ENCODE measurements at regions not wholly inside any gene's neighbourhood (a gene's known extent, or its start where the extent isn't known, plus 50 kb on each side); places are given as distances from the start of the nearest gene placed in this dataset.

DNA sequence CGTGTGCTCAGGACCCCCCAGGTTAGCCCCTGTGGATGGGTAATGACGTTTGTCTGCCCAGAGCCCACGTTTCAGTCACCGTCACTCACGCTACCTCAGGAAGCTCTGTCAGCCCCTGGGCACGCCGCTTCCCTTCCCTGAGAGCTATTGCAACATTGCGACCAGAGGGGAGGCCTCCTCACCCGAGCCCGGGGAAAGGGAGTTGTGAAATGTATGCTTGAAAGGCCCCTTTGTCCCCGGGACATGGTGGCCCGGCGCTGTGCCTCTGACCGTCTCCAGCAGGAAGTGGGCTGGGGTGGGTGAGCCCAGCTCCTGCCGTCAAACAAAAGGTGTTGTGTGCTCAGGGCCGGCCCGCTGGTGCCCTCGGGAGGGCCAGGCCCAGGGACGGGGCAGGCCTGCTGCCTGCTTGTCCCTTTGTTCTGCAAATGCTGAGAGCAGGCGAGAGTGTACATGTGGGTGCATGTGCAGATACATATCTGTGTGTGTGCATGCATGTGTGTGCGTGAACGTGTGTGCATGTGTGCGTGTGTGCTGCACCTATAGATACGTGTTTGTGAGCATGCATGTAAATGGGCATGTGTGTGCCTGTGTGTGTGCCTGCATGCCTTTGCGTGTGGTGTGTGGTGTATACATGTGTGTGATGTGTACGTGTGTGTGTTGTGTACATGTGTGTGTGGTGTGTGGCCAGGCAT, 1125.0 kb downstream of the BRD1 start:
- no peak for DNase-seq (ENCODE audit: low read depth, low spot score)

DNA sequence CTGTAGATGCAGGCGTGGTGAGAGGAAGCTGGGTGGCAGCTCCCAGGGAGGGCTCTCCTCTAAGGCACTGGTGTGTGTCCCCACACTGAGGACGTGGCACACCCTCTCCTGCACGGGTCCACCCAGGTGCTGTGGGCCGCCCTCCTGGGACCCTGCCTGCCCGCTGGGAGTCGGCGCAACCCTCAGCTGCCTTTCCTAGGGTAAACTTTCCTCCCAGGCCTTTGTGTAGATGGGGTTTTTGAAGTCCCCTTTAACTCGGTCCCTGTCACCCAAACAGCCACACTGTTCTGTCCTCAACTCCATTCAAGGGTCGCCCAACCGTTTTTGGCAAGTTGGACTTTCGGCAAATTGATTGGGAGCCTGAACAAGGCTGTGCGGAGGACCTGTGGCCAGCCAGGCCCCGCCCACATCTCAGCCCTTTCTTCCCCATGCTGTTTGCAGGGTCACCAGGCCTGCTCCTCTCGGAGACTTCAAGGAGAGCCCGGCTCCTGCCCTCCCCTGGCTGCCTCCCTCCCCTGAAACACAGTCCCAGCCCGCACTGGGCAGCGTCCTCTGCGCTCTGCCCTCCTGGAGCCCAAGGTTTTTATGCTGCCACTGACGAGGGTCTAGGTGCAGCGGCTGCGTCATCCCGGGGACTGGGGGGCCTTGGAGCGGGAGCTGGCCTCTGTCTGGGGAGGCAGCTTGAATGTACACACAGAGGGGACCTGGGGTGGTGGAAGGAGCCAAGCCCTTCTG, 1126.2 kb downstream of the BRD1 start:
- no peak for DNase-seq (ENCODE audit: low read depth, low spot score)

GRCh38 chr22:48700566-48701295, 1126.9 kb downstream of the BRD1 start:
- no peak for DNase-seq (ENCODE audit: low read depth, low spot score)

DNA sequence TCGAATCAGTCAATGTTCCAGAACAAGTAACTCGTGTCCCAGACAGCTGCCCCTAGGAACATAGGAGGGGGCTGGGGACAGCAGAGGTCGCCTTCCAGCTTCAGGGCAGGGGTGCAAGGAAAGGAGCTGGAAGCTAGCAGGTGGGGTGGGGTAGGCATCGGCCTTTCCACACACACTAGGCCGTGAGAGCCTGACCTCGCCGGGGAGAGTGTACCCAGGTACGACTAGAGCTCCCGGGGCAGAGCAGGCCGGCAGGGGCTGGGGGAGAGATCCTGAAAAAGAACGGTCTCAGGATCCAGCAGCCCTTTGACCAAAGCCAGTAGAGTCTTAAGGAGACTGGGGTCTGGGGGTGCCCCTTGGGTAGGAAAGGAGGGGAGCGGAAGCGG, 1127.5 kb downstream of the BRD1 start:
- no peak for DNase-seq (ENCODE audit: low read depth, low spot score)

GRCh38 chr22:48699511-48699910, 1128.2 kb downstream of the BRD1 start:
- DNase-seq (ENCODE audit: low read depth, low spot score), result no peak

- no peak for DNase-seq (ENCODE audit: low read depth, low spot score)
These were observed 1129.1 kb downstream of the BRD1 start for GRCh38 chr22:48698618-48699017.

- no peak for DNase-seq (ENCODE audit: low read depth, low spot score)
These were observed 1129.9 kb downstream of the BRD1 start for GRCh38 chr22:48697694-48698276.

- no peak for DNase-seq (ENCODE audit: low read depth, low spot score)
These were observed 1130.5 kb downstream of the BRD1 start for GRCh38 chr22:48697223-48697622.

- no peak for DNase-seq (ENCODE audit: low read depth, low spot score)
These were observed 1131.3 kb downstream of the BRD1 start for GRCh38 chr22:48696371-48696770.

DNA sequence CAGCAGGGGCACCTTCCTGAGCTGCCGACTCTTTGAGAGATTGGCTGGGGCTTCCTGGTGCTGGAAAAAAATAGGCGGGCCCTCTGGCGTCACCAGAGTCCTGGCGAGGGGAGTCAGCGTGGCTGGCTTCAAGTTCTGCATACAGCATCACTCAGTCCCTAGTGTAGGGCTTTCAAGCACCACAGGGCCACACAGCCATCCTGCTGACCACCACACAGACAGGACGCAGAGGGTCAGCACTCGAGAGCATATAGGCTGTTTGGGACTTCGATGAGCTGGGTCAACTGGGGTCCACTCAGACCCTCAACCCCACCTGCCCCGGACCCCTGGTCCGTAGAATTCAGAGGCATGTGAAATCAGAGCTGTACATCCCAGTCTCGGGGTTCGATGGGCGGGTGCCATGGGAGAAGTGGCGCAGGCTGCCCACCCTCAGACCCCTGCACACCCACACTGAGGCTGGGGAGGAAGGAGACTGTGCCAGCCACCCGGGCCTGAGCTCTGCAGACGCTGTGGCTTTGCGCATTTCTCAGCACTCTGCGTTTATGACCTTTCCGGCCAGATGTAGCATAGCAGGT, 1131.9 kb downstream of the BRD1 start:
- no peak for DNase-seq (ENCODE audit: low read depth, low spot score)

GRCh38 chr22:48695251-48695650, 1132.4 kb downstream of the BRD1 start:
- no peak for DNase-seq (ENCODE audit: low read depth, low spot score)

GRCh38 chr22:48694296-48694883, 1133.3 kb downstream of the BRD1 start:
- DNase-seq (ENCODE audit: low read depth, low spot score), result no peak

DNA sequence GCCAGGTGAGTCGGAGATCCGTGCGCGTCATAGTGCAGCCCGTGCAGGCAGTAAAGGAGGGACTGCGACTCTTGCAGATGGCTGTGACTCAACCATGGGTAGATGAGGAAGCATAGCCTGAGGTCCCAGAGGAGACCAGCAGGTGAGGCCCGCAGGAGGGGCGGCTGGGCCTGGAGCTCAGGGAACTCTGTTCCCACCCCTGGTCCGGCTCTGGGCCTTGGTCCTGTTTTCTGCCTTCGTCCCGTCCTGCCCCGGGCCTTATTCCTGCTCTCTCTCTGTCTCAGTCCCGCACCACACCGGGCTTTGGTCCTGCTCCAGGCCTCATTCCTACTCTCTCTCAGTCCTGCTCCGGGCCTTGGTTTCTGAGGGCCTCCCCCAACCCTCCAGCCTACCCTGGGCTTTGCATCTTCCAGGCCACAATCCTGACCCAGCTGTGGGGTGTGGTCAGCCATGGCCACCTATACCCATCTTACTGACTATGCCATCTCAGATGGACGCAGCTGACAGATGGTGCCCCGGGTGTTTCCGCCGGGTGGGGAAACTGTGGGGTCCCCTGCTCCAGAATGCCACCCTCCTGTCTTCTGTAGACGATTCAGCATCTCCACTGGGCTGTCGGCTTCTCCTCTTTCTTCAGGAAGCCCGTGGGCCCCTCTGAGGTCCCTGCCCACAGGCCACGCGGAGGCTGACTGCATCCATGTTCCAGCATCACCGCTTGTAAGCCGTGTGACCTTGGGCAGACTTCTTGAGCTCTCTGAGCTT, 1134.1 kb downstream of the BRD1 start:
- DNase-seq (ENCODE audit: low read depth, low spot score), result no peak

DNA sequence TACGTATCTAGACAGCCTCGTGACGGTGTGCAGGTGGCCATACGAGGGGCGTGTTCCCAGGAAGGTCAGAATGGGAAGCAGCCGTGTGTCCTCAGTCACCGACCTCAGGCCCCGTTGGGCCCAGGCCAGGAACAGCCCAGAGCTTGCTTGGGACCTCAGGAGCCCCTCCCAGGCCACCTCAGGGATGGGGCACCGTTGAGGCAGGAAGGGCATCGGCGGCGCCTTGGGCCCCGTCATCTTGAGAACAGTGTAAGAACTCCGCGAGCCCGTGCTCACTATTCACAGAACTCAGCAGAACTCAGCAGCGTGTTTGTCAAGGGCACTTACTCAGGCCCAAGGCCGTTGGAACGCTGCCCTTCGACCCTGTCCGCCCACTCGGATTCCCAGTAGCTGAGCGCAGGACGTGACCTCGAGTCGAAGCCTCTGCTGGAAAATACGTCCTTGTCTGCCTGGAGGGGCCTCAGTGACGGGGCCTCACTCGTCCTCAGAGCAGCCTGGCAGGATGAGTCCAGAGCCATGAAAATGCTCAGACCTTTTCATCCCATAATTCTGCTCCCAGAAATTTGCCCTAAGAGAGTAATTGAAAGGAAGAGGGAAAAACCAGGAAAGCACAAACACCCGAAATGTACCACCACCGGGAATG, 1134.8 kb downstream of the BRD1 start:
- no peak for DNase-seq (ENCODE audit: low read depth, low spot score)

DNA sequence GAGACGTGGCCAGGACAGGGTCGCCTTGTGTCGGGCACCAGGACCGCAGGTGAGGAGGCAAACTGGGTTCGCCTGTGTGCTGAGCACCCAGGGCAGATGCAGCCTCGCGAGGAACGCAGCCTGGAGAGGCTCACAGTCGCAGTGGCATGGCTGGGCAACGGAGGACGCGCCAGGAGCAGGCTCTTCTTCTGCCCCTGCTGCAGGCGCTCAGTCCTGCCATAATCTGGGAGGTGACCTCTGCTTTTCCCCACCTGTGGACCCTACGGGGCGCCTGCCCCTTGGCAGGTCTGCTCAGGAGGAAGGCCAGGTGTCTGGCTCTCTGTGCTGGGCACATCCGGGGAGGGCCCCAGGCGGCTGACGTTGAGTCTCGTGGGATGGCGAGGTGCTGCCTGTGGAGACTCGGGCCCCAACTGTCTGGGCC, 1136.2 kb downstream of the BRD1 start:
- no peak for DNase-seq (ENCODE audit: low read depth, low spot score)

GRCh38 chr22:48690583-48691317, 1136.9 kb downstream of the BRD1 start:
- no peak for DNase-seq (ENCODE audit: low read depth, low spot score)

GRCh38 chr22:48689206-48689605, 1138.5 kb downstream of the BRD1 start:
- DNase-seq (ENCODE audit: low read depth, low spot score), result no peak

DNA sequence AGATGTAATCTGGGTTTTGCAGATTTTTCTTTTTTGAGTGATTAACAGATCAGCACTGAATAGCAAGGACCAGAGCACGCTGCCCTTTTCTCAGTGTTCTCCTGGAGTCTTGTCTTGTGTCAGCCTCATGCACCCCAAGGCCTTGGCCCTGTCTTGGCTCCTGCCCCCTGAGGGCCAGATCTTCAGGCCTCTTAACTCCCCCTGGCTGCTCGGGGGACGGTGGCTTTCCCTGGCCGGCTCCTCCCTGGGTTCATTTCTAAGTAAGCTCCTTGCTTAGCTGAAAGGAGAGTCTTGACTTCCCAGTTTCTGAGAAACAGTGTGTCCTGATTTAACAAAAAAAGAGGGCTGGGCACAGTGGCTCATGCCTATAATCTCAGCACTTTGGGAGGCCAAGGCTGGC, 1139.3 kb downstream of the BRD1 start:
- DNase-seq (ENCODE audit: low read depth, low spot score), result no peak

GRCh38 chr22:48687606-48688005, 1140.1 kb downstream of the BRD1 start:
- no peak for DNase-seq (ENCODE audit: low read depth, low spot score)
